ENCODE measurements at regions not wholly inside any gene's neighbourhood (a gene's known extent, or its start where the extent isn't known, plus 50 kb on each side); places are given as distances from the start of the nearest gene placed in this dataset.

DNA sequence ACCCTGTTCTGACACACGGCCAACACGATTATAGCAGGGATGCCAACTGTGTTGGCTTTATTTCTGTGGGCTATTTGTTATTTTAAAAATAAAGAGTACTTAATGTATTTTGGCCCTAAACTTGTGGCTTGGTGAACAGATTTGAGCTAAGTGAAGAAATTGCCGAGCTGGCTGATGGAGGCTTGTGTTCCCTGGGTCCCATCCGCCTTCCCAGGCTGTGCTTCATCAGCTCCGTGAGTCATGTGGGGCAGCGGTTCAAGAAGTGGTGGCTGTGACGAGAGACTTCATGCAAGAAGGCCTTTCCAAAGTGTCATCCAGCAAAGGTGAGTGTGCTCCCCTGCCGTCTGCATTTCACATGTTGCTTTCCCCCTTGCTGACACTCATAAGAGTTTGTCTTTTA is 73.6 kb upstream of the NCK2 start:
- TF ChIP-seq, protein P1, sequence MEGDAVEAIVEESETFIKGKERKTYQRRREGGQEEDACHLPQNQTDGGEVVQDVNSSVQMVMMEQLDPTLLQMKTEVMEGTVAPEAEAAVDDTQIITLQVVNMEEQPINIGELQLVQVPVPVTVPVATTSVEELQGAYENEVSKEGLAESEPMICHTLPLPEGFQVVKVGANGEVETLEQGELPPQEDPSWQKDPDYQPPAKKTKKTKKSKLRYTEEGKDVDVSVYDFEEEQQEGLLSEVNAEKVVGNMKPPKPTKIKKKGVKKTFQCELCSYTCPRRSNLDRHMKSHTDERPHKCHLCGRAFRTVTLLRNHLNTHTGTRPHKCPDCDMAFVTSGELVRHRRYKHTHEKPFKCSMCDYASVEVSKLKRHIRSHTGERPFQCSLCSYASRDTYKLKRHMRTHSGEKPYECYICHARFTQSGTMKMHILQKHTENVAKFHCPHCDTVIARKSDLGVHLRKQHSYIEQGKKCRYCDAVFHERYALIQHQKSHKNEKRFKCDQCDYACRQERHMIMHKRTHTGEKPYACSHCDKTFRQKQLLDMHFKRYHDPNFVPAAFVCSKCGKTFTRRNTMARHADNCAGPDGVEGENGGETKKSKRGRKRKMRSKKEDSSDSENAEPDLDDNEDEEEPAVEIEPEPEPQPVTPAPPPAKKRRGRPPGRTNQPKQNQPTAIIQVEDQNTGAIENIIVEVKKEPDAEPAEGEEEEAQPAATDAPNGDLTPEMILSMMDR (conservative IDR thresholded peaks at IDR 0.05; ENCODE audit: low read depth, low read length), result no peak
- TF ChIP-seq EZH2 (IDR thresholded peaks at IDR 0.05; ENCODE audit: low read length, unreplicated experiment), result no peak

Measured in PC-3 (cell line).